Hepatocyte (in vitro differentiated cells): ENCODE measurements at regions not wholly inside any gene's neighbourhood (a gene's known extent, or its start where the extent isn't known, plus 50 kb on each side); places are given as distances from the start of the nearest gene placed in this dataset.

Experiments
- EZH2 ChIP-seq: fragments of 200-600 bp; sonication (generic); IDR thresholded peaks from 2 replicates; pipeline ENCODE4 v1.6.1; 2016; ENCODE audit warnings: antibody characterized with exemption, mild to moderate bottlenecking, borderline replicate concordance
- TF ChIP-seq, protein P1 (sequence below): fragments of 200-600 bp; sonication (generic); IDR thresholded peaks from 2 replicates; pipeline ENCODE4 v1.5.1; 2016; ENCODE audit warnings: antibody characterized with exemption, mild to moderate bottlenecking; ENCODE audit not compliant: poor library complexity

DNA sequence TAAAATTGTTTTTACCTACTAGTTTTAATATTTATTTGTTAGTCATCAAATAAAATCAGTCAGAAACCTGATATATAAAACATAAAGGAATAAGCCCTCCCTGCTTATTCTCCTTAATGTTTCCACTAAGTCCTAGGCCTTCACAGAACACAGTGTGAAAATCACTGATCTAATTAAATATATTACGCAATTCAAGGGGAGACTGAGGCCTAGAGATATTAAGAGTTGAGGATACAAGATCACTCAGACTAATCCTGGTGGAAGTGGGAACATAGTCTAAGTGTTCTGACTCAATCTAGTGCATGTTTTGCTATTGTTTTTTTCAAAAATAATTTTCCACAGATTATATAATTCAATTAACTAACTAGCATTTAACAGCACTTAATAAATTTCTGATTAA is 401.1 kb downstream of the SLCO4C1 start:
- TF ChIP-seq, protein P1, sequence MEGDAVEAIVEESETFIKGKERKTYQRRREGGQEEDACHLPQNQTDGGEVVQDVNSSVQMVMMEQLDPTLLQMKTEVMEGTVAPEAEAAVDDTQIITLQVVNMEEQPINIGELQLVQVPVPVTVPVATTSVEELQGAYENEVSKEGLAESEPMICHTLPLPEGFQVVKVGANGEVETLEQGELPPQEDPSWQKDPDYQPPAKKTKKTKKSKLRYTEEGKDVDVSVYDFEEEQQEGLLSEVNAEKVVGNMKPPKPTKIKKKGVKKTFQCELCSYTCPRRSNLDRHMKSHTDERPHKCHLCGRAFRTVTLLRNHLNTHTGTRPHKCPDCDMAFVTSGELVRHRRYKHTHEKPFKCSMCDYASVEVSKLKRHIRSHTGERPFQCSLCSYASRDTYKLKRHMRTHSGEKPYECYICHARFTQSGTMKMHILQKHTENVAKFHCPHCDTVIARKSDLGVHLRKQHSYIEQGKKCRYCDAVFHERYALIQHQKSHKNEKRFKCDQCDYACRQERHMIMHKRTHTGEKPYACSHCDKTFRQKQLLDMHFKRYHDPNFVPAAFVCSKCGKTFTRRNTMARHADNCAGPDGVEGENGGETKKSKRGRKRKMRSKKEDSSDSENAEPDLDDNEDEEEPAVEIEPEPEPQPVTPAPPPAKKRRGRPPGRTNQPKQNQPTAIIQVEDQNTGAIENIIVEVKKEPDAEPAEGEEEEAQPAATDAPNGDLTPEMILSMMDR, result no peak
- TF ChIP-seq EZH2, result no peak
